ENCODE measurements at regions not wholly inside any gene's neighbourhood (a gene's known extent, or its start where the extent isn't known, plus 50 kb on each side); places are given as distances from the start of the nearest gene placed in this dataset.

DNA sequence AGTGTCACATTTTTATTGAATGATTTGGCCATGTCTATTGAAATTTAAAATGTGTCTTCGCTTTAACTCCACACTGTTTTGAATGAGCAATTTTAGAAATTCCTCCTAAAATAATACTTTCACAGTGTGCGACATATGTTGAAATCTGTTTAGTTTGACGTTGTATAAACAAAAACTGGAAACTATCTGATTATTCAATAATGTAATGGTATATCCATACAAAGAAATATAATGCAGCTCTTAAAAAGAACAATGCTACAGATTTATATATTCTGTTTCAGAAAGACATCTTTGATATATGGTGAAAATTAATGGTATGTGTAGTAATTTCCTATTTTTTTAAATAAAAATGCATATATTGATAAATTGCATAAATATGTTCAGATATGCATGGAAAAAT, 268.7 kb upstream of the SORL1-AS1 start:
- no peak for DNase-seq
- TF ChIP-seq FOSL2 (IDR thresholded peaks at IDR 0.05; ENCODE audit: borderline replicate concordance, low read depth): no peak
- TF ChIP-seq SIN3A (IDR thresholded peaks at IDR 0.05; ENCODE audit: borderline replicate concordance, low read depth, low read length): no peak
- TF ChIP-seq, protein P1, sequence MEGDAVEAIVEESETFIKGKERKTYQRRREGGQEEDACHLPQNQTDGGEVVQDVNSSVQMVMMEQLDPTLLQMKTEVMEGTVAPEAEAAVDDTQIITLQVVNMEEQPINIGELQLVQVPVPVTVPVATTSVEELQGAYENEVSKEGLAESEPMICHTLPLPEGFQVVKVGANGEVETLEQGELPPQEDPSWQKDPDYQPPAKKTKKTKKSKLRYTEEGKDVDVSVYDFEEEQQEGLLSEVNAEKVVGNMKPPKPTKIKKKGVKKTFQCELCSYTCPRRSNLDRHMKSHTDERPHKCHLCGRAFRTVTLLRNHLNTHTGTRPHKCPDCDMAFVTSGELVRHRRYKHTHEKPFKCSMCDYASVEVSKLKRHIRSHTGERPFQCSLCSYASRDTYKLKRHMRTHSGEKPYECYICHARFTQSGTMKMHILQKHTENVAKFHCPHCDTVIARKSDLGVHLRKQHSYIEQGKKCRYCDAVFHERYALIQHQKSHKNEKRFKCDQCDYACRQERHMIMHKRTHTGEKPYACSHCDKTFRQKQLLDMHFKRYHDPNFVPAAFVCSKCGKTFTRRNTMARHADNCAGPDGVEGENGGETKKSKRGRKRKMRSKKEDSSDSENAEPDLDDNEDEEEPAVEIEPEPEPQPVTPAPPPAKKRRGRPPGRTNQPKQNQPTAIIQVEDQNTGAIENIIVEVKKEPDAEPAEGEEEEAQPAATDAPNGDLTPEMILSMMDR (IDR thresholded peaks at IDR 0.05): no peak
- Histone ChIP-seq H3K9me2 (no peaks in the 10 kb centered on the region), H3K4me2 (no peak overlapping the region), H3K9ac (no peak overlapping the region), H3K4me3 (ENCODE audit: low read depth in 2 of 2, low read length in 1 of 2) (no peak overlapping the region), H3K9me3 (no peaks in the 10 kb centered on the region), H3K27me3 (ENCODE audit: insufficient read depth) (no peaks in the 10 kb centered on the region), H3K27ac (ENCODE audit: low read depth in 2 of 2, low read length in 1 of 2) (no peak overlapping the region), H2AFZ (ENCODE audit: low read depth) (no peak overlapping the region), H3K79me2 (ENCODE audit: insufficient read depth) (no peaks in the 10 kb centered on the region), H4K20me1 (ENCODE audit: insufficient read depth) (no peaks in the 10 kb centered on the region), H3F3A (replicated peaks; ENCODE audit: insufficient read depth) (no peaks in the 10 kb centered on the region), H3K36me3 (replicated peaks in 1 of 2; ENCODE audit: control insufficient read depth in 1 of 2, insufficient read depth in 2 of 2, low read length in 1 of 2) (no peaks in the 10 kb centered on the region), H3K4me1 (ENCODE audit: control insufficient read depth in 1 of 2, insufficient read depth in 2 of 2, low read depth in 1 of 2, low read length in 1 of 2) (peaks cover 8 to 14% of the 10 kb centered on the region in 2 experiments; a peak in 2 of 4 replicates)
- ChIA-PET POLR2A (no interaction called here), CTCF (interaction anchor here (0.8 kb wide), 1 partner anchor 23 kb away, joined by 3 read pairs; no protein-coding TSS in a partner anchor)
- WGBS (ENCODE audit: low lambda C conversion rate): 93% methylated on average over 3 of the region's 3 CpGs

DNA sequence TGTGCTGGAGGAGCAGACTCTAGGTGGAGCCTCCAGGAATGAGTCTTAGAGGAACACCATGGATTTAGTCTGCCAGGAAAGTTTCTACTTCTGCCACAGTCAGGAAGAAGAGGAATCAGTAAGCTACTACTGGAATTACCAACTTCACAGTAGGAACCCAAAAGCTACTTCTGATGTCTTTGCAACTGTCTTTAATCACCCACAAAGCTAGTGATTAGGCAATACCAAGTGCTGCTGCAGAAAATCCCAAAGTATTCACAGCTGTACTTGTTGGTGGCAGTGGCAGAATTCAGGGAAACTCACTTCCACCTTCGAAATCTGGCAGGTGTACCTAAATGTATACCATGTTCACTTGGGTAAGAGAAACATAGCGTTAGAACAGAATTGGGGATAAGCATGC, 264.5 kb upstream of the SORL1-AS1 start:
- H3F3A ChIP-seq (replicated peaks; ENCODE audit: insufficient read depth): no peaks in the 10 kb centered on the region
- H3K36me3 ChIP-seq (replicated peaks in 1 of 2; ENCODE audit: control insufficient read depth in 1 of 2, insufficient read depth in 2 of 2, low read length in 1 of 2): no peaks in the 10 kb centered on the region
- H3K79me2 ChIP-seq (ENCODE audit: insufficient read depth): no peaks in the 10 kb centered on the region
- H3K9me2 ChIP-seq: no peaks in the 10 kb centered on the region
- no peak overlapping the region for H2AFZ ChIP-seq (ENCODE audit: low read depth)
- H3K4me2 ChIP-seq: no peak overlapping the region
- DNase-seq: no peak
- H3K27ac ChIP-seq (ENCODE audit: low read depth in 2 of 2, low read length in 1 of 2): no peak overlapping the region
- no peak overlapping the region for H3K4me3 ChIP-seq (ENCODE audit: low read depth in 2 of 2, low read length in 1 of 2)
- peaks cover 0 to 2% of the 10 kb centered on the region in 2 experiments; a peak in 2 of 4 replicates for H3K4me1 ChIP-seq (ENCODE audit: control insufficient read depth in 1 of 2, insufficient read depth in 2 of 2, low read depth in 1 of 2, low read length in 1 of 2)
- no peaks in the 10 kb centered on the region for H4K20me1 ChIP-seq (ENCODE audit: insufficient read depth)
- ChIA-PET POLR2A (no interaction called here), CTCF (interaction anchor here (1.1 kb wide), 1 partner anchor 26 kb away, joined by 3 read pairs; no protein-coding TSS in a partner anchor)
- TF ChIP-seq MXI1 (IDR thresholded peaks at IDR 0.05; ENCODE audit: low read depth, low read length): no peak
- no peak for TF ChIP-seq YY1 (IDR thresholded peaks at IDR 0.05; ENCODE audit: low read depth)
- TF ChIP-seq, protein P2, sequence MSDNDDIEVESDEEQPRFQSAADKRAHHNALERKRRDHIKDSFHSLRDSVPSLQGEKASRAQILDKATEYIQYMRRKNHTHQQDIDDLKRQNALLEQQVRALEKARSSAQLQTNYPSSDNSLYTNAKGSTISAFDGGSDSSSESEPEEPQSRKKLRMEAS (IDR thresholded peaks at IDR 0.05; ENCODE audit: low read depth): no peak
- TF ChIP-seq, protein P1 (IDR thresholded peaks at IDR 0.05): no peak
- TF ChIP-seq TEAD4 (IDR thresholded peaks at IDR 0.05; ENCODE audit: borderline replicate concordance, insufficient read depth): no peak
- no peak for TF ChIP-seq NFIC (IDR thresholded peaks at IDR 0.05; ENCODE audit: borderline replicate concordance)
- TF ChIP-seq RXRA (IDR thresholded peaks at IDR 0.05; ENCODE audit: borderline replicate concordance, low read depth): no peak
- no peak for TF ChIP-seq FOSL2 (IDR thresholded peaks at IDR 0.05; ENCODE audit: borderline replicate concordance, low read depth)
- TF ChIP-seq, protein P3, sequence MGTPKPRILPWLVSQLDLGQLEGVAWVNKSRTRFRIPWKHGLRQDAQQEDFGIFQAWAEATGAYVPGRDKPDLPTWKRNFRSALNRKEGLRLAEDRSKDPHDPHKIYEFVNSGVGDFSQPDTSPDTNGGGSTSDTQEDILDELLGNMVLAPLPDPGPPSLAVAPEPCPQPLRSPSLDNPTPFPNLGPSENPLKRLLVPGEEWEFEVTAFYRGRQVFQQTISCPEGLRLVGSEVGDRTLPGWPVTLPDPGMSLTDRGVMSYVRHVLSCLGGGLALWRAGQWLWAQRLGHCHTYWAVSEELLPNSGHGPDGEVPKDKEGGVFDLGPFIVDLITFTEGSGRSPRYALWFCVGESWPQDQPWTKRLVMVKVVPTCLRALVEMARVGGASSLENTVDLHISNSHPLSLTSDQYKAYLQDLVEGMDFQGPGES (IDR thresholded peaks at IDR 0.05; ENCODE audit: low read depth, low read length): no peak
- no peak for TF ChIP-seq ELF1 (IDR thresholded peaks at IDR 0.05)
- TF ChIP-seq SMC3 (IDR thresholded peaks at IDR 0.05; ENCODE audit: low read depth, low read length): no peak
- TF ChIP-seq, protein P4, sequence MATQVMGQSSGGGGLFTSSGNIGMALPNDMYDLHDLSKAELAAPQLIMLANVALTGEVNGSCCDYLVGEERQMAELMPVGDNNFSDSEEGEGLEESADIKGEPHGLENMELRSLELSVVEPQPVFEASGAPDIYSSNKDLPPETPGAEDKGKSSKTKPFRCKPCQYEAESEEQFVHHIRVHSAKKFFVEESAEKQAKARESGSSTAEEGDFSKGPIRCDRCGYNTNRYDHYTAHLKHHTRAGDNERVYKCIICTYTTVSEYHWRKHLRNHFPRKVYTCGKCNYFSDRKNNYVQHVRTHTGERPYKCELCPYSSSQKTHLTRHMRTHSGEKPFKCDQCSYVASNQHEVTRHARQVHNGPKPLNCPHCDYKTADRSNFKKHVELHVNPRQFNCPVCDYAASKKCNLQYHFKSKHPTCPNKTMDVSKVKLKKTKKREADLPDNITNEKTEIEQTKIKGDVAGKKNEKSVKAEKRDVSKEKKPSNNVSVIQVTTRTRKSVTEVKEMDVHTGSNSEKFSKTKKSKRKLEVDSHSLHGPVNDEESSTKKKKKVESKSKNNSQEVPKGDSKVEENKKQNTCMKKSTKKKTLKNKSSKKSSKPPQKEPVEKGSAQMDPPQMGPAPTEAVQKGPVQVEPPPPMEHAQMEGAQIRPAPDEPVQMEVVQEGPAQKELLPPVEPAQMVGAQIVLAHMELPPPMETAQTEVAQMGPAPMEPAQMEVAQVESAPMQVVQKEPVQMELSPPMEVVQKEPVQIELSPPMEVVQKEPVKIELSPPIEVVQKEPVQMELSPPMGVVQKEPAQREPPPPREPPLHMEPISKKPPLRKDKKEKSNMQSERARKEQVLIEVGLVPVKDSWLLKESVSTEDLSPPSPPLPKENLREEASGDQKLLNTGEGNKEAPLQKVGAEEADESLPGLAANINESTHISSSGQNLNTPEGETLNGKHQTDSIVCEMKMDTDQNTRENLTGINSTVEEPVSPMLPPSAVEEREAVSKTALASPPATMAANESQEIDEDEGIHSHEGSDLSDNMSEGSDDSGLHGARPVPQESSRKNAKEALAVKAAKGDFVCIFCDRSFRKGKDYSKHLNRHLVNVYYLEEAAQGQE (IDR thresholded peaks at IDR 0.05; ENCODE audit: low read depth, low read length): no peak
- H3K27me3 ChIP-seq (ENCODE audit: insufficient read depth): no peaks in the 10 kb centered on the region
- WGBS (ENCODE audit: low lambda C conversion rate): 95% methylated on average over 2 of the region's 2 CpGs
- H3K9ac ChIP-seq: no peak overlapping the region
- H3K9me3 ChIP-seq: no peaks in the 10 kb centered on the region
